OCI-LY1 (cell line): ENCODE measurements at regions not wholly inside any gene's neighbourhood (a gene's known extent, or its start where the extent isn't known, plus 50 kb on each side); places are given as distances from the start of the nearest gene placed in this dataset.

Source experiments
- CTCF ChIP-seq: fragments of 200-600 bp; sonication (generic), shearing (Covaris generic); IDR thresholded peaks from 2 replicates; pipeline ENCODE4 v1.5.1; 2017; ENCODE audit warnings: mild to moderate bottlenecking, antibody characterized with exemption, low read length, moderate library complexity, mixed read lengths
- EZH2 ChIP-seq: fragments of 200-600 bp; sonication (generic), shearing (Covaris generic); IDR thresholded peaks from 2 replicates; pipeline ENCODE4 v1.8.0; 2017; ENCODE audit warnings: borderline replicate concordance, mixed run types, mild to moderate bottlenecking, antibody characterized with exemption, low read length, moderate library complexity, mixed read lengths

GRCh38 chr5:56703952-56704351, 111.4 kb upstream of the MAP3K1 start:
- TF ChIP-seq EZH2 (no peak), CTCF (no peak)
